ENCODE measurements at regions not wholly inside any gene's neighbourhood (a gene's known extent, or its start where the extent isn't known, plus 50 kb on each side); places are given as distances from the start of the nearest gene placed in this dataset.

DNA sequence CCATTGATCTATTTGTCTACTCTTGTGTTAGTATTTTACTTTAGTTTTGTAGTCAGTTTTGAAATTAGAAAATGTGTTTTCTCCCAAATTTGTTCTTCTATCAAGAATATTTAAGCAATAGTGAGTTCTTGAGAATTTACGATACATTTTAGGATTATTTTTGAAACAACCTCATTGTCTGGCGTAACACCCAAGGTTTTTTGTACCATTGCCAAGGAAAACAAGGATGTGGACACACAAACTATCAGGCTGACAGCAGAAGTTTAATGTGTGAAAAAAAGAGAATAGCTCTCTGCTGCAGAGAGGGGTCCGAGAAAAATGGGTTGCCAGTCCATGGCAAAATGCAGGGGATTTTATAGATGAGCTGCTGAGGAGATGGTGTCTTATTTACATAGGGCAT lies 865.1 kb upstream of the CNTN5 start:
- H4K20me1 ChIP-seq (ENCODE audit: control insufficient read depth, insufficient read depth, insufficient read length), result no peaks in the 10 kb centered on the region
- DNase-seq, result no peak
- no peak overlapping the region for H4K8ac ChIP-seq (replicated peaks; ENCODE audit: insufficient read length, low read depth, low read length)
- H2BK20ac ChIP-seq (ENCODE audit: low read depth, low read length, poor library complexity, severe bottlenecking), result no peak overlapping the region
- no peaks in the 10 kb centered on the region for H3K79me1 ChIP-seq (ENCODE audit: insufficient read depth, low read depth, low read length, poor library complexity, severe bottlenecking)
- Mint-ChIP-seq H3K27ac (no peak overlapping the region), H3K4me1 (peaks cover 3 to 4% of the 10 kb centered on the region in 2 experiments; a peak in 1 of 4 replicates), H3K4me3 (no peak overlapping the region), H3K27me3 (ENCODE audit: low read depth) (no peaks in the 10 kb centered on the region), H3K36me3 (ENCODE audit: insufficient read depth in 1 of 3, low read depth in 3 of 3) (peaks cover 21 to 32% (median 27%) of the 10 kb centered on the region in 3 experiments), H3K9me3 (peaks cover 27 to 40% of the 10 kb centered on the region in 2 experiments)
- H3K23me2 ChIP-seq (ENCODE audit: insufficient read length, low read depth, low read length, poor library complexity, severe bottlenecking), result no peaks in the 10 kb centered on the region
- H4K5ac ChIP-seq (ENCODE audit: insufficient read length, low read depth, low read length), result no peak overlapping the region
- no peak overlapping the region for H4K91ac ChIP-seq (ENCODE audit: insufficient read length, low read depth, low read length)
- H3T11ph ChIP-seq (ENCODE audit: low read length), result no peak overlapping the region
- no peaks in the 10 kb centered on the region for H3K79me2 ChIP-seq (ENCODE audit: insufficient read depth, low read length)
- no peak overlapping the region for H2BK15ac ChIP-seq (ENCODE audit: low read depth, low read length)
- H2BK12ac ChIP-seq (ENCODE audit: insufficient read length, low read depth, low read length), result no peak overlapping the region
- no peak overlapping the region for H2AK5ac ChIP-seq (ENCODE audit: insufficient read length, low read length)
- WGBS (ENCODE audit: extremely low coverage, insufficient read length, low lambda C conversion rate), result no CpG with 5 or more reads among the region's 3 CpGs
- H2AFZ ChIP-seq (ENCODE audit: low read length), result no peak overlapping the region
- no peaks in the 10 kb centered on the region for H3K27me3 ChIP-seq (ENCODE audit: insufficient read depth, low read length)
- no peak overlapping the region for H3K56ac ChIP-seq (ENCODE audit: insufficient read length, low read depth, low read length)
- H3K14ac ChIP-seq (ENCODE audit: insufficient read depth, low read length), result no peak overlapping the region
- no peak overlapping the region for H3K9ac ChIP-seq (ENCODE audit: extremely low read depth, insufficient read length, low read length)
- H3K4ac ChIP-seq (ENCODE audit: low read depth, low read length), result no peak overlapping the region
- H2BK120ac ChIP-seq (ENCODE audit: low read depth, low read length, poor library complexity, severe bottlenecking), result no peak overlapping the region
- no peak overlapping the region for H3K27ac ChIP-seq (ENCODE audit: insufficient read length, low read depth, low read length)
- no peak overlapping the region for H3K23ac ChIP-seq (ENCODE audit: insufficient read length, low read depth, low read length)
- TF ChIP-seq CTCF (conservative IDR thresholded peaks at IDR 0.05), result no peak
- no peaks in the 10 kb centered on the region for H3K9me3 ChIP-seq (ENCODE audit: control insufficient read depth, low read depth, low read length)
- no peak overlapping the region for H3K18ac ChIP-seq (ENCODE audit: insufficient read length, low read depth, low read length)
- no peak overlapping the region for H2BK5ac ChIP-seq (ENCODE audit: insufficient read length, low read length)
- no peaks in the 10 kb centered on the region for H3K4me1 ChIP-seq (ENCODE audit: insufficient read depth, low read length)
- no peak overlapping the region for H3K4me2 ChIP-seq (ENCODE audit: insufficient read depth, insufficient read length, low read length)
